HPDE6-E6E7 (cell line): ENCODE measurements at regions not wholly inside any gene's neighbourhood (a gene's known extent, or its start where the extent isn't known, plus 50 kb on each side); places are given as distances from the start of the nearest gene placed in this dataset.
"Not testable (repeated sequence)": the region's sequence is repeated elsewhere in the genome, so short reads cannot be mapped to it uniquely, and the experiment has no call there.

Source experiments
- DNase-seq: peaks from one replicate; pipeline ENCODE4 v3.0.0; 2011; ENCODE audit warnings: missing footprints; ENCODE audit errors: extremely low spot score

GRCh38 chr3:193118907-193119306 lies 122.1 kb upstream of the PLAAT1 start:
- no peak for DNase-seq

GRCh38 chr3:193119926-193120325 lies 121.1 kb upstream of the PLAAT1 start:
- no peak for DNase-seq

GRCh38 chr3:193124861-193125260 lies 116.2 kb upstream of the PLAAT1 start:
- no peak for DNase-seq

- no peak for DNase-seq
These were observed 111.4 kb upstream of the PLAAT1 start for GRCh38 chr3:193129607-193130006.

- DNase-seq: no peak
These were observed 110.4 kb upstream of the PLAAT1 start for GRCh38 chr3:193130576-193130975.

GRCh38 chr3:193132241-193132640 lies 108.8 kb upstream of the PLAAT1 start:
- DNase-seq: no peak

GRCh38 chr3:193132964-193133363 lies 108.1 kb upstream of the PLAAT1 start:
- no peak for DNase-seq

- peak; percentile 16 for DNase-seq
These were observed 106.2 kb upstream of the PLAAT1 start for GRCh38 chr3:193134856-193135255.

- no peak for DNase-seq
These were observed 100.6 kb upstream of the PLAAT1 start for GRCh38 chr3:193140381-193140780.

GRCh38 chr3:193145248-193145647 lies 95.8 kb upstream of the PLAAT1 start:
- no peak for DNase-seq

GRCh38 chr3:193148688-193149473 lies 92.1 kb upstream of the PLAAT1 start:
- no peak for DNase-seq

- DNase-seq: no peak
These were observed 91.0 kb upstream of the PLAAT1 start for GRCh38 chr3:193149998-193150397.

- not testable (repeated sequence) for DNase-seq
These were observed 85.8 kb upstream of the PLAAT1 start for GRCh38 chr3:193155044-193155781.

GRCh38 chr3:193157051-193157450 lies 84.0 kb upstream of the PLAAT1 start:
- DNase-seq: no peak

GRCh38 chr3:193165431-193166120 lies 75.4 kb upstream of the PLAAT1 start:
- DNase-seq: no peak

- no peak for DNase-seq
These were observed 72.1 kb upstream of the PLAAT1 start for GRCh38 chr3:193168931-193169330.

GRCh38 chr3:193174140-193174539 lies 66.9 kb upstream of the PLAAT1 start:
- no peak for DNase-seq

- not testable (repeated sequence) for DNase-seq
These were observed 61.5 kb upstream of the PLAAT1 start for GRCh38 chr3:193179332-193180012.

GRCh38 chr3:193187070-193187722 lies 53.8 kb upstream of the PLAAT1 start:
- DNase-seq: no peak

- DNase-seq: peak; percentile 4
These were observed 50.8 kb upstream of the PLAAT1 start for GRCh38 chr3:193190146-193190786.
